Upper lobe of left lung (tissue), 6 donors: ENCODE measurements at regions not wholly inside any gene's neighbourhood (a gene's known extent, or its start where the extent isn't known, plus 50 kb on each side); places are given as distances from the start of the nearest gene placed in this dataset.
"Not testable (repeated sequence)": the region's sequence is repeated elsewhere in the genome, so short reads cannot be mapped to it uniquely, and the experiment has no call there.

Experiments used
- ATAC-seq, 2 donors: fragments of 200-7000 bp; cut with Tn5 transposase; one replicate each; pipeline ENCODE4 v1.9.1; 2022; ENCODE audit warnings: mild to moderate bottlenecking in 2 of 2, moderate library complexity in 2 of 2; ENCODE audit not compliant: low FRiP score in 2 of 2
- DNase-seq, 2 donors: peaks; one replicate each; pipeline ENCODE4 v3.0.0-alpha.2; 2019 to 2020
- H3K27ac ChIP-seq, 4 donors: fragments of 200-600 bp; sonication (generic); one replicate each; pipeline ENCODE4 v1.5.1; 2016 to 2019
- H3K27me3 ChIP-seq, 4 donors: fragments of 200-600 bp; sonication (generic); one replicate each; pipeline ENCODE4 v1.5.1; 2017 to 2019
- H3K36me3 ChIP-seq, 4 donors: fragments of 200-600 bp; sonication (generic); one replicate each; pipeline ENCODE4 v1.5.1; 2016 to 2019
- H3K4me1 ChIP-seq, 4 donors: fragments of 200-600 bp; sonication (generic); one replicate each; pipeline ENCODE4 v1.5.1; 2018 to 2019
- H3K4me3 ChIP-seq, 4 donors: fragments of 200-600 bp; sonication (generic); one replicate each; pipeline ENCODE4 v1.5.1; 2017 to 2019; ENCODE audit warnings: mild to moderate bottlenecking in 2 of 4, moderate library complexity in 1 of 4
- H3K9me3 ChIP-seq, 4 donors: fragments of 200-600 bp; sonication (generic); one replicate each; pipeline ENCODE4 v1.5.1; 2018 to 2019
- WGBS, 2 donors: methylation state at CpG; one replicate each; pipeline ENCODE4 v1.1.5; 2017 to 2018; 5-methylcytosine and 5-hydroxymethylcytosine counted together
- donor health status: DM: no; HTN: no; CAD: no; lungs with moderate emphysema.
- donor health status: DM: no; HTN: yes; CAD: no; lungs with severe emphysema.

- not testable (repeated sequence) for H3K9me3 ChIP-seq, H3K4me3 ChIP-seq, H3K36me3 ChIP-seq, H3K27ac ChIP-seq, H3K4me1 ChIP-seq, ATAC-seq, H3K27me3 ChIP-seq
- peak in 1 of 2 donors; percentile 30 for DNase-seq
- 77% methylated on average over 3 of the region's 7 CpGs; no CpG with 5 or more reads in 1 of the 2 donors for WGBS, 2 donors
These were observed 4396.8 kb upstream of the OR11H1 start for GRCh38 chr22:11131178-11131577.
